HepG2 (cell line): ENCODE measurements at regions not wholly inside any gene's neighbourhood (a gene's known extent, or its start where the extent isn't known, plus 50 kb on each side); places are given as distances from the start of the nearest gene placed in this dataset.

ENCODE experiments used
- ATAC-seq: fragments of 200-7000 bp; cut with Tn5 transposase; 3 replicates; pipeline ENCODE4 v1.9.1; 2020; ENCODE audit warnings: mild to moderate bottlenecking, moderate library complexity
- BruUV-seq: library from RNA; stranded (reverse); fragments of 400-500 nt; replicated peaks from 2 replicates; lab custom pipeline; 2021; lab: Mats Ljungman, UMichigan
- CTCF ChIA-PET: fragments of 300-600 bp; formaldehyde crosslinking; extraction: SDS; loops from one replicate; lab custom pipeline; 2021; ENCODE audit warnings: low total read pairs, inconsistent platforms, low intra/inter-chr PET ratio; lab: Yijun Ruan, JAX
- POLR2A ChIA-PET: fragments of 350-600 bp; sonication (Branson Sonifier 250); formaldehyde crosslinking; loops from one replicate; lab custom pipeline; 2020; ENCODE audit warnings: antibody characterized with exemption, inconsistent platforms; lab: Yijun Ruan, JAX
- DNase-seq: peaks from one replicate; pipeline ENCODE4 v3.0.0-alpha.2; 2015; ENCODE audit warnings: low spot score
- FAIRE-seq: peaks from 3 replicates; lab custom pipeline; 2011; peaks lifted over from hg19 to GRCh38; lab: Jason Lieb, UNC
- H2AFZ ChIP-seq: one replicate; pipeline ENCODE4 v1.6.1; 2011; ENCODE audit warnings: low read length, inconsistent platforms
- H3K27ac ChIP-seq: fragments of 300-600 bp; 3 replicates; pipeline ENCODE4 v1.8.0; 2011; ENCODE audit warnings: mixed run types, mild to moderate bottlenecking, mixed read lengths, low read length, inconsistent platforms; ENCODE audit not compliant: insufficient read depth; ENCODE audit errors: extremely low read length
- H3K27me3 ChIP-seq, 2 experiments: fragments of 200-600 bp in 1 of 2; 2 replicates in 1 of 2; 3 replicates in 1 of 2; pipeline versions ENCODE4 v1.6.0 to v1.8.0; 2011; ENCODE audit warnings: low read length in 2 of 2, mild to moderate bottlenecking in 2 of 2, moderate library complexity in 2 of 2, inconsistent platforms in 1 of 2; ENCODE audit not compliant: insufficient read depth in 2 of 2, control insufficient read depth in 1 of 2
- H3K36me3 ChIP-seq, 2 experiments: fragments of 200-600 bp in 1 of 2; replicated peaks in 1 of 2; 2 replicates in 1 of 2; 3 replicates in 1 of 2; pipeline versions ENCODE4 v1.5.1 to v1.8.0; 2011; ENCODE audit warnings: low read length in 2 of 2, inconsistent platforms in 1 of 2; ENCODE audit not compliant: insufficient read depth in 2 of 2, control insufficient read depth in 1 of 2
- H3K4me1 ChIP-seq: 2 replicates; pipeline ENCODE4 v1.5.1; 2012; ENCODE audit warnings: low read length, inconsistent platforms; ENCODE audit not compliant: insufficient read depth
- H3K4me2 ChIP-seq: 2 replicates; pipeline ENCODE4 v1.6.0; 2011; ENCODE audit warnings: low read depth, low read length, inconsistent platforms
- H3K4me3 ChIP-seq, 3 experiments: fragments of 200-600 bp in 1 of 3; sonication (generic), shearing (Covaris generic) in 1 of 3; replicated peaks in 1 of 3; 2 replicates each; pipeline ENCODE4 v1.5.1; 2011 to 2016; ENCODE audit warnings: low read length in 3 of 3, inconsistent platforms in 2 of 3, low read depth in 2 of 3, mild to moderate bottlenecking in 2 of 3, control low read depth in 1 of 3, mixed read lengths in 1 of 3; ENCODE audit not compliant: insufficient read depth in 1 of 3
- H3K79me2 ChIP-seq: one replicate; pipeline ENCODE4 v1.6.1; 2011; ENCODE audit warnings: low read length, inconsistent platforms; ENCODE audit not compliant: insufficient read depth
- H3K9ac ChIP-seq: 2 replicates; pipeline ENCODE4 v1.6.0; 2011; ENCODE audit warnings: mild to moderate bottlenecking, low read depth, low read length, inconsistent platforms; ENCODE audit not compliant: insufficient read depth
- H3K9me3 ChIP-seq: 2 replicates; pipeline ENCODE4 v1.5.1; 2012; ENCODE audit warnings: mild to moderate bottlenecking, low read length
- H4K20me1 ChIP-seq: 2 replicates; pipeline ENCODE4 v1.6.0; 2011; ENCODE audit warnings: inconsistent platforms, mild to moderate bottlenecking, low read length, moderate library complexity; ENCODE audit not compliant: insufficient read depth
- EZH2 ChIP-seq: conservative IDR thresholded peaks from 2 replicates; pipeline ENCODE4 v1.6.1; 2012; ENCODE audit warnings: mild to moderate bottlenecking, low read depth, low read length, moderate library complexity
- FLYWCH1 ChIP-seq: sonication (generic); formaldehyde crosslinking; IDR thresholded peaks from 2 replicates; pipeline ENCODE4 v1.8.1; 2023; ENCODE audit warnings: mild to moderate bottlenecking, missing genetic modification reagents
- FOXA1 ChIP-seq, 2 experiments: fragments of 450-650 bp in 1 of 2; sonication (generic) in 1 of 2; formaldehyde crosslinking in 1 of 2; IDR thresholded peaks; 2 replicates each; pipeline versions ENCODE4 v1.4.0 to v1.6.1; 2016 to 2020; ENCODE audit warnings: missing genetic modification reagents in 1 of 2
- HOXA3 ChIP-seq: sonication (generic); formaldehyde crosslinking; IDR thresholded peaks from 2 replicates; pipeline ENCODE4 v1.5.0; 2020; ENCODE audit warnings: missing genetic modification reagents
- MAZ ChIP-seq, 2 experiments: sonication (generic) in 1 of 2; formaldehyde crosslinking in 1 of 2; IDR thresholded peaks; 2 replicates each; pipeline versions ENCODE4 v1.5.0 to v1.6.1; 2012 to 2020; ENCODE audit warnings: low read depth in 2 of 2, mild to moderate bottlenecking in 2 of 2, borderline replicate concordance in 1 of 2, improper control_type of control experiment in 1 of 2, low read length in 1 of 2, missing genetic modification reagents in 1 of 2, moderate library complexity in 1 of 2
- NFE2L2 ChIP-seq: fragments of 150-350 bp; IDR thresholded peaks from 2 replicates; pipeline ENCODE4 v1.6.1; 2014; ENCODE audit warnings: low read length
- POGZ ChIP-seq: sonication (generic); formaldehyde crosslinking; IDR thresholded peaks from 2 replicates; pipeline ENCODE4 v1.4.0; 2020; ENCODE audit warnings: mild to moderate bottlenecking, missing genetic modification reagents
- RBAK ChIP-seq: sonication (generic); formaldehyde crosslinking; IDR thresholded peaks from 2 replicates; pipeline ENCODE4 v1.5.1; 2020; ENCODE audit warnings: mild to moderate bottlenecking, missing genetic modification reagents
- SKI ChIP-seq: fragments of 450-650 bp; IDR thresholded peaks from one replicate; pipeline ENCODE4 v1.6.1; 2018; ENCODE audit warnings: mild to moderate bottlenecking; ENCODE audit not compliant: partially characterized antibody
- SP1 ChIP-seq, 2 experiments: fragments of 450-650 bp in 1 of 2; sonication (generic) in 1 of 2; formaldehyde crosslinking in 1 of 2; IDR thresholded peaks; 2 replicates each; pipeline versions ENCODE4 v1.4.0 to v1.6.1; 2016 to 2020; ENCODE audit warnings: missing genetic modification reagents in 1 of 2
- TAF1 ChIP-seq: sonication (generic); formaldehyde crosslinking; IDR thresholded peaks from 2 replicates; pipeline ENCODE4 v1.4.0; 2020; ENCODE audit warnings: missing genetic modification reagents
- XBP1 ChIP-seq: sonication (generic); formaldehyde crosslinking; IDR thresholded peaks from 2 replicates; pipeline ENCODE4 v1.5.0; 2020; ENCODE audit warnings: missing genetic modification reagents
- ZBTB1 ChIP-seq: sonication (generic); formaldehyde crosslinking; IDR thresholded peaks from 2 replicates; pipeline ENCODE4 v1.4.0; 2020; ENCODE audit warnings: missing genetic modification reagents, borderline replicate concordance
- ZFP90 ChIP-seq: sonication (generic); formaldehyde crosslinking; IDR thresholded peaks from 2 replicates; pipeline ENCODE4 v1.8.0; 2022; ENCODE audit warnings: missing genetic modification reagents, mild to moderate bottlenecking, inconsistent platforms, borderline replicate concordance
- ZNF10 ChIP-seq: sonication (generic); formaldehyde crosslinking; IDR thresholded peaks from 2 replicates; pipeline ENCODE4 v1.4.0; 2020; ENCODE audit warnings: mild to moderate bottlenecking, low read depth, missing genetic modification reagents, borderline replicate concordance
- ZNF382 ChIP-seq: sonication (generic); formaldehyde crosslinking; IDR thresholded peaks from 2 replicates; pipeline ENCODE4 v1.5.0; 2020; ENCODE audit warnings: missing genetic modification reagents, mild to moderate bottlenecking, borderline replicate concordance
- ZNF451 ChIP-seq: sonication (generic); formaldehyde crosslinking; IDR thresholded peaks from 2 replicates; pipeline ENCODE4 v1.5.0; 2020; ENCODE audit warnings: mild to moderate bottlenecking, missing genetic modification reagents
- ZNF749 ChIP-seq: sonication (generic); formaldehyde crosslinking; IDR thresholded peaks from 2 replicates; pipeline ENCODE4 v1.8.0; 2022; ENCODE audit warnings: mild to moderate bottlenecking, missing genetic modification reagents, moderate library complexity, borderline replicate concordance
- WGBS: methylation state at CpG from one replicate; pipeline ENCODE4 v1.1.6; 2017; ENCODE audit warnings: low lambda C conversion rate; 5-methylcytosine and 5-hydroxymethylcytosine counted together
- in situ Hi-C: cut with HindIII; loops from 2 replicates; pipeline ENCODE4 v1.10.0; 2017; ENCODE audit warnings: low pct_unique_long_range_greater_than_20kb; ENCODE audit not compliant: extremely low pct_ligation_motif_present
- intact Hi-C: fragments of 100-400 bp; cut with micrococcal nuclease; formaldehyde crosslinking; loops from one replicate; pipeline ENCODE4 v1.10.0; 2022; ENCODE audit not compliant: unreplicated experiment
- TF ChIP-seq, protein P1 (sequence below): sonication (generic); formaldehyde crosslinking; IDR thresholded peaks from 2 replicates; pipeline ENCODE4 v1.4.0; 2020; ENCODE audit warnings: mild to moderate bottlenecking, missing genetic modification reagents

DNA sequence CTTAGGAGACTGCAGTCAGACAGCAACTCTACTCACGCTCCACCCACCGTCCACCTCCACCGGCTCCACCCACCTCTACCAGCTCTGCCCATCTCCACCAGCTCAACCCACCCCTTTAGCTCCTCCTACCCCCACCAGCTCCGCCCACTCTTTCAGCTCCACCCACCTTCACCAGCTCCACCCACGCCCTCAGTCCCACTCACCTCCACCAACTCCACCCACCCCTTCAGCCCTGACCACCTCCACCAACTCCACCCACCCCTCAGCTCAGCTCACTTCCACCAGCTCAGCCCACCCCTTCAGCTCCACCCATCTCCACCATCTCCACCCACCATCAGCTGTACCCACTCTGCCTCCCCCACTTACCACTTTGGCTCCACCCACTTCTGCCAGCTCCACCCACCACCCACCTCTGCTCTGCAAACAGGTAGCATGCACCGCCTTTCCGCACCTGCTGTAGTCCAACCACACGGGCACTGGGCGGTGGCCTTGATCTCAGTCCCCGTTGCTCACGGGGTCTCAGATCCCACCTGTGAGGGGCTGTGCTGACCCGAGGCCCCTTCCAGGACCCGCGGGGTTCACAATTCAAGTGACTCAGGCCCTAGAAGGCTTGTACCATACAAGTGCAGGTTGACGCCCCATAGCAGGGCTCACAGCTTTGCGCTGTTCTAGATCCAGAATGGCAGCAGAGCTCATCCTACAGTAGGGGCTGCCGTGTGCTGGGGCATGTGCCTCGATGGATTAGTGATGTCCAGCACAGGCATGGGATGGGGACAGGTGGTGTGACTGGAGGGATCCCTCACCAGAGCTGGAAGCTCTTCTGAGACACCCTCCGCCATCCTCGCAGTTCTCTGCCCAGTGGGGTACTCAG lies 77.2 kb upstream of the OTOS start:
- DNase-seq (no peak), FAIRE-seq (no peak), ATAC-seq (no peak)
- Histone ChIP-seq H3K27me3 (peaks cover 6 to 64% of the 10 kb centered on the region in 2 experiments; a peak in 4 of 5 replicates), H4K20me1 (no peaks in the 10 kb centered on the region), H3K79me2 (no peaks in the 10 kb centered on the region), H3K36me3 (no peaks in the 10 kb centered on the region), H3K4me2 (no peak overlapping the region), H3K9ac (no peak overlapping the region), H2AFZ (no peak overlapping the region), H3K4me1 (no peaks in the 10 kb centered on the region), H3K4me3 (no peak overlapping the region), H3K9me3 (no peaks in the 10 kb centered on the region), H3K27ac (no peak overlapping the region)
- TF ChIP-seq ZNF451 (CRISPR knock-in tag), result no peak
- no peak for TF ChIP-seq POGZ (CRISPR knock-in tag)
- TF ChIP-seq, protein P1, sequence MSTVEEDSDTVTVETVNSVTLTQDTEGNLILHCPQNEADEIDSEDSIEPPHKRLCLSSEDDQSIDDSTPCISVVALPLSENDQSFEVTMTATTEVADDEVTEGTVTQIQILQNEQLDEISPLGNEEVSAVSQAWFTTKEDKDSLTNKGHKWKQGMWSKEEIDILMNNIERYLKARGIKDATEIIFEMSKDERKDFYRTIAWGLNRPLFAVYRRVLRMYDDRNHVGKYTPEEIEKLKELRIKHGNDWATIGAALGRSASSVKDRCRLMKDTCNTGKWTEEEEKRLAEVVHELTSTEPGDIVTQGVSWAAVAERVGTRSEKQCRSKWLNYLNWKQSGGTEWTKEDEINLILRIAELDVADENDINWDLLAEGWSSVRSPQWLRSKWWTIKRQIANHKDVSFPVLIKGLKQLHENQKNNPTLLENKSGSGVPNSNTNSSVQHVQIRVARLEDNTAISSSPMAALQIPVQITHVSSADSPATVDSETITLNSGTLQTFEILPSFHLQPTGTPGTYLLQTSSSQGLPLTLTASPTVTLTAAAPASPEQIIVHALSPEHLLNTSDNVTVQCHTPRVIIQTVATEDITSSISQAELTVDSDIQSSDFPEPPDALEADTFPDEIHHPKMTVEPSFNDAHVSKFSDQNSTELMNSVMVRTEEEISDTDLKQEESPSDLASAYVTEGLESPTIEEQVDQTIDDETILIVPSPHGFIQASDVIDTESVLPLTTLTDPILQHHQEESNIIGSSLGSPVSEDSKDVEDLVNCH (CRISPR knock-in tag), result no peak
- no peak for TF ChIP-seq RBAK (CRISPR knock-in tag)
- TF ChIP-seq SKI, result no peak
- TF ChIP-seq SP1 (IDR thresholded peaks at IDR 0.05), result no peak
- no peak for TF ChIP-seq SP1 (CRISPR knock-in tag; IDR thresholded peaks at IDR 0.05)
- no peak for TF ChIP-seq ZNF10 (CRISPR knock-in tag)
- TF ChIP-seq TAF1 (CRISPR knock-in tag), result no peak
- no peak for TF ChIP-seq EZH2
- TF ChIP-seq ZNF749 (CRISPR knock-in tag), result no peak
- TF ChIP-seq NFE2L2, result no peak
- no peak for TF ChIP-seq FLYWCH1
- TF ChIP-seq MAZ (IDR thresholded peaks at IDR 0.05; ENCODE audit: borderline replicate concordance, low read depth, low read length), result no peak
- TF ChIP-seq MAZ (CRISPR knock-in tag; IDR thresholded peaks at IDR 0.05; ENCODE audit: low read depth), result no peak
- no peak for TF ChIP-seq ZFP90 (CRISPR knock-in tag)
- TF ChIP-seq ZNF382 (CRISPR knock-in tag), result no peak
- TF ChIP-seq HOXA3 (CRISPR knock-in tag), result no peak
- TF ChIP-seq FOXA1 (IDR thresholded peaks at IDR 0.05), result no peak
- no peak for TF ChIP-seq FOXA1 (CRISPR knock-in tag; IDR thresholded peaks at IDR 0.05)
- TF ChIP-seq ZBTB1 (CRISPR knock-in tag), result no peak
- TF ChIP-seq XBP1, result no peak
- no TSS peak for BruUV-seq
- intact Hi-C loops, result no loop called here
- WGBS, result 41% methylated on average over 20 of the region's 20 CpGs
- in situ Hi-C loops, result no loop called here
- ChIA-PET CTCF (no interaction called here), POLR2A (no interaction called here)
